GM12875 (cell line): ENCODE measurements at regions not wholly inside any gene's neighbourhood (a gene's known extent, or its start where the extent isn't known, plus 50 kb on each side); places are given as distances from the start of the nearest gene placed in this dataset.

Experiments used
- H3K4me3 ChIP-seq: one replicate; pipeline ENCODE4 v1.5.1; 2011; ENCODE audit warnings: low read depth, low read length, control low read depth
- CTCF ChIP-seq: IDR thresholded peaks from 2 replicates; pipeline ENCODE4 v1.5.1; 2011; ENCODE audit warnings: low read depth, mild to moderate bottlenecking, control low read depth, inconsistent platforms, low read length, moderate library complexity, borderline replicate concordance; ENCODE audit not compliant: insufficient read depth

DNA sequence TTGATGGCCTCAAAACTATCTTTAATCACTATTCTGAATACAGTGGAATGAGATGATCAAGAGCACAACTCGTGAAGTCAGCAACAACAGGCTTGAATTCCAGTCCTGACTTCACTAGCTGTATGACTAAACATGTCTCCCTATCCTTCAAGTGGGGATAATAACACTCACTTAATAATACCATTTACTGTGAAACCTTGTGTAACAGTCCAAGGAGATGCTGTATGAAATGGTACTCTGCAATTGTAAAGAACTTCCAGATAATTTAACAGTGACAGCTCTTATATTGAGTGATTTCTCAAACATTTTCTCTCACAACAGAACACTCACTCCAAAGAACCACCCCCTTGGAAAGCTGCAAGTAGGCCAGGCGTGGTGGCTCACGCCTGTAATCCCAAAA, 823.1 kb downstream of the DIAPH3 start:
- H3K4me3 ChIP-seq = no peak overlapping the region
- TF ChIP-seq CTCF = no peak

DNA sequence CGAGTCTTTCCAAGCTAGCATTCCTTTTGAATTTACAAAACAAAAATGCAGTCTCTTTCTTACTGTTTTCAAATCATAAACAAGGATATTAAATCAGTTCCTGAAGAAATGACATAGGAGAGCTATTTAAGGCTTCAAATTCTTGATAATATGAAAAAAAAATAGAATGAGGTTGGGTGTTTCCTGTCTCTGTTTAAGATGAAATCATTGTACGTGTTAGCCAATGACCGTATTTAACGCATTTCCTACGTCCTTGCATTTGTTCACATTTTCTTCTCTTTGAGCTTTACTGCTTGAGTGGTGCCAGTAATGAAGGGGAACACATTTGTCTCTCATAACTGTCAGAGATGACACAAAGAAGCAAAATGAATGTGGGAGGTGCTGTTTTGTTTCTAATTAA, 821.3 kb downstream of the DIAPH3 start:
- no peak for TF ChIP-seq CTCF
- no peak overlapping the region for H3K4me3 ChIP-seq

DNA sequence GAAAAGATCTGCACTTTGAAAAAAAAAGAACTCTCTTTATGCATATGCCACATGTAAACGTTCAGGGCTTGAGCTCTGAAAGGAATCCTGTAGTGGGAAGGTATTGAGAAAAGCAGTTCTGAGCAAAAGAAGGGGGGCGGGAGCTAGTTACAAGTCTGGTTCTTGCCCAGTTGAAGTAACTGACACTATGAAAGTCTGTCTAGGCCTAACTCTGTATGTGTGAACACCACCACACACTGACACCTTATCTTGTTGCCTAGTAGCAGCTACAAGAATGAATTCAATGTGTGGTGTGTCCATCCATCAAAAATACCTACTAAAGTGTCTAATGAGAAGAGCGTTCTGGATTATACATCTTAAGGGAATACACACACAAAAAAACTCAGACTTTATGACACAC, 820.6 kb downstream of the DIAPH3 start:
- H3K4me3 ChIP-seq = no peak overlapping the region
- no peak for TF ChIP-seq CTCF

DNA sequence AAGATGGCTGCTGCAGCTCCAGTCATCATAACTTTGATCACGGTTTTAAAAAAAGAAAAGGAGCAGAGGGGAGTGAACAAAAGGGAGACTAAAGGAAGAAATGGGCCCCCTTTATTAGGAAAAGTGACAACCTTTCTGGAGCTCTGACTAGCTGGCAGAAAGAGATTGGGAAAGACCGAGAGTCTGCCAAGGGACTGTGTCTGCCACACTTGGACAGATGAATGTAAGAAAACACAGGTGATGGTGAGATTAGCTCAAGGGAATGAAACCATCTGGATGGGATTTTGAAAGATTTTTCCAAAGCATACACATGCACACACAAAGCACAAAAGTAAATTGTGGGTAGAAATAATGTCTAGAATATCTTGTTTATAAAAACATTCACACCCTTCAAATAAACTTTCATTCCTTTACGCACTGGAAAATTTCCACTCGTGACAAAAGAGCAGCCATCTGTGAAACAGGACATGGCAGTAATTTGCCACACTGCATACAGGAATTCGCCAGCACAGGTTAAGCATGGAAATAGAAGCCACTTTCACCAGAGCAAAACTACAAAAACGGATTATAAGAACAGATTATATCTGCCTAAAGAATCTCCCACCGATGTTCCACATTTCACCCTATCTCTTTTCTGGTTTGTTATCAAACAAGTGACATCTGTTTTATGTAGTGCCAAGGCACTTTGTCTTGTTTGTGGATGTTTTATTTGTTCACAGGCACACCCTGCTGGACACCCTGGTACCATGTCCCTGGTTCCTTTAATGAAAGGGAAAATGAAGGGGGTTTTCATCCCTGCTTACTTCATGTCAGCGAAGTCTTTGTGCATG, 819.5 kb downstream of the DIAPH3 start:
- no peak for TF ChIP-seq CTCF
- no peak overlapping the region for H3K4me3 ChIP-seq

GRCh38 chr13:59345311-59345710, 818.4 kb downstream of the DIAPH3 start:
- TF ChIP-seq CTCF = no peak

GRCh38 chr13:59346999-59347723, 816.6 kb downstream of the DIAPH3 start:
- no peak overlapping the region for H3K4me3 ChIP-seq
- no peak for TF ChIP-seq CTCF

More at GRCh38 chr13:59345311-59345710, 818.4 kb downstream of the DIAPH3 start:
- no peak overlapping the region for H3K4me3 ChIP-seq
